Progenitor cell of endocrine pancreas (in vitro differentiated cells): ENCODE measurements at regions not wholly inside any gene's neighbourhood (a gene's known extent, or its start where the extent isn't known, plus 50 kb on each side); places are given as distances from the start of the nearest gene placed in this dataset.

Experiments used
- DNase-seq: peaks from one replicate; pipeline ENCODE4 v3.0.0; 2021; ENCODE audit warnings: low spot score; ENCODE audit not compliant: unreplicated experiment
- H3K27ac Mint-ChIP-seq: 2 replicates; pipeline ENCODE4 v1.8.0; 2021; ENCODE audit warnings: mild to moderate bottlenecking, moderate library complexity, mixed read lengths
- H3K27me3 Mint-ChIP-seq: 2 replicates; pipeline ENCODE4 v1.8.0; 2021; ENCODE audit warnings: mixed read lengths
- H3K36me3 Mint-ChIP-seq: 2 replicates; pipeline ENCODE4 v1.8.0; 2022; ENCODE audit warnings: mixed read lengths; ENCODE audit not compliant: insufficient read depth
- H3K4me1 Mint-ChIP-seq: 2 replicates; pipeline ENCODE4 v1.8.0; 2021; ENCODE audit warnings: low read depth, mixed read lengths
- H3K4me3 Mint-ChIP-seq: 2 replicates; pipeline ENCODE4 v1.8.0; 2021; ENCODE audit warnings: low read depth, mild to moderate bottlenecking, moderate library complexity, mixed read lengths
- H3K9me3 Mint-ChIP-seq: 2 replicates; pipeline ENCODE4 v1.8.0; 2021; ENCODE audit warnings: low read depth, mixed read lengths
- CTCF ChIP-seq: fragments of 200-600 bp; sonication (generic); IDR thresholded peaks from one replicate; pipeline ENCODE4 v1.5.0; 2021; ENCODE audit warnings: antibody characterized with exemption, mild to moderate bottlenecking; ENCODE audit not compliant: unreplicated experiment

- Mint-ChIP-seq H3K27me3 (no peaks in the 10 kb centered on the region), H3K4me3 (no peak overlapping the region), H3K27ac (no peak overlapping the region), H3K36me3 (no peaks in the 10 kb centered on the region), H3K4me1 (no peaks in the 10 kb centered on the region), H3K9me3 (no peaks in the 10 kb centered on the region)
- DNase-seq: no peak
- TF ChIP-seq CTCF: no peak
These were observed 86.7 kb upstream of the C1QTNF7 start for GRCh38 chr4:15340902-15341732.

- Mint-ChIP-seq H3K4me3 (no peak overlapping the region), H3K36me3 (no peaks in the 10 kb centered on the region), H3K4me1 (no peaks in the 10 kb centered on the region), H3K9me3 (no peaks in the 10 kb centered on the region), H3K27ac (no peak overlapping the region), H3K27me3 (no peaks in the 10 kb centered on the region)
- no peak for TF ChIP-seq CTCF
- no peak for DNase-seq
These were observed 86.0 kb upstream of the C1QTNF7 start for GRCh38 chr4:15341733-15342300.

- H3K27me3 Mint-ChIP-seq: no peaks in the 10 kb centered on the region
- no peak for DNase-seq
- H3K27ac Mint-ChIP-seq: no peak overlapping the region
These were observed 84.8 kb upstream of the C1QTNF7 start for GRCh38 chr4:15343000-15343399.

GRCh38 chr4:15343581-15343980, 84.3 kb upstream of the C1QTNF7 start:
- no peak for DNase-seq
- no peak for TF ChIP-seq CTCF
- Mint-ChIP-seq H3K36me3 (no peaks in the 10 kb centered on the region), H3K9me3 (no peaks in the 10 kb centered on the region), H3K27me3 (no peaks in the 10 kb centered on the region), H3K27ac (no peak overlapping the region), H3K4me3 (no peak overlapping the region), H3K4me1 (peaks cover 2% of the 10 kb centered on the region)

More at GRCh38 chr4:15343000-15343399, 84.8 kb upstream of the C1QTNF7 start:
- no peak for TF ChIP-seq CTCF
- peaks cover 2% of the 10 kb centered on the region for H3K4me1 Mint-ChIP-seq
- H3K9me3 Mint-ChIP-seq: no peaks in the 10 kb centered on the region
- no peaks in the 10 kb centered on the region for H3K36me3 Mint-ChIP-seq
- no peak overlapping the region for H3K4me3 Mint-ChIP-seq

- H3K4me3 Mint-ChIP-seq: no peak overlapping the region
- no peaks in the 10 kb centered on the region for H3K9me3 Mint-ChIP-seq
- peaks cover under 1% of the 10 kb centered on the region for H3K27me3 Mint-ChIP-seq
- no peak overlapping the region for H3K27ac Mint-ChIP-seq
- DNase-seq: no peak
- no peaks in the 10 kb centered on the region for H3K36me3 Mint-ChIP-seq
- peaks cover 5% of the 10 kb centered on the region for H3K4me1 Mint-ChIP-seq
- TF ChIP-seq CTCF: no peak
These were observed 83.8 kb upstream of the C1QTNF7 start for GRCh38 chr4:15344041-15344440.
